DND-41 (cell line): ENCODE measurements at regions not wholly inside any gene's neighbourhood (a gene's known extent, or its start where the extent isn't known, plus 50 kb on each side); places are given as distances from the start of the nearest gene placed in this dataset.
A peak's percentile ranks its signal among the peaks of the same experiment; 100 is the strongest.

Experiments used
- ATAC-seq: fragments of 200-7000 bp; cut with Tn5 transposase; 3 replicates; pipeline ENCODE4 v1.9.1; 2021; ENCODE audit warnings: low read depth; ENCODE audit not compliant: insufficient read depth
- DNase-seq: peaks from one replicate; pipeline ENCODE4 v3.0.0-alpha.2; 2020
- H2AFZ ChIP-seq: 2 replicates; pipeline ENCODE4 v1.6.0; 2012; ENCODE audit warnings: low read depth, low read length
- H3K27ac ChIP-seq: 2 replicates; pipeline ENCODE4 v1.5.1; 2012; ENCODE audit warnings: low read length, inconsistent platforms
- H3K27me3 ChIP-seq: fragments of 200-600 bp; sonication (generic); 2 replicates; pipeline ENCODE4 v1.6.0; 2012; ENCODE audit warnings: low read length, mild to moderate bottlenecking, inconsistent platforms; ENCODE audit not compliant: insufficient read depth, poor library complexity
- H3K36me3 ChIP-seq: 2 replicates; pipeline ENCODE4 v1.5.1; 2012; ENCODE audit warnings: low read length, inconsistent platforms; ENCODE audit not compliant: insufficient read depth
- H3K4me1 ChIP-seq: 2 replicates; pipeline ENCODE4 v1.5.1; 2012; ENCODE audit warnings: mild to moderate bottlenecking, low read length; ENCODE audit not compliant: insufficient read depth
- H3K4me2 ChIP-seq: 2 replicates; pipeline ENCODE4 v1.6.0; 2012; ENCODE audit warnings: mild to moderate bottlenecking, moderate library complexity, low read length, inconsistent platforms; ENCODE audit not compliant: insufficient read depth
- H3K4me3 ChIP-seq, 2 experiments: fragments of 200-600 bp in 1 of 2; shearing (Covaris generic) in 1 of 2; 2 replicates each; pipeline ENCODE4 v1.5.1; 2012 to 2016; ENCODE audit warnings: inconsistent platforms in 2 of 2, low read length in 2 of 2, mild to moderate bottlenecking in 2 of 2, low read depth in 1 of 2, moderate library complexity in 1 of 2
- H3K79me2 ChIP-seq: 2 replicates; pipeline ENCODE4 v1.6.0; 2012; ENCODE audit warnings: low read length, inconsistent platforms; ENCODE audit not compliant: insufficient read depth
- H3K9ac ChIP-seq: 2 replicates; pipeline ENCODE4 v1.6.0; 2012; ENCODE audit warnings: low read depth, mild to moderate bottlenecking, inconsistent platforms, low read length, moderate library complexity
- H3K9me3 ChIP-seq: 2 replicates; pipeline ENCODE4 v1.5.1; 2012; ENCODE audit warnings: low read length, moderate library complexity, mild to moderate bottlenecking, inconsistent platforms; ENCODE audit not compliant: insufficient read depth, severe bottlenecking
- H4K20me1 ChIP-seq: 2 replicates; pipeline ENCODE4 v1.6.0; 2012; ENCODE audit warnings: low read length; ENCODE audit not compliant: insufficient read depth
- EZH2 ChIP-seq: IDR thresholded peaks from 3 replicates; pipeline ENCODE4 v1.6.1; 2012; ENCODE audit warnings: borderline replicate concordance, low read depth, mild to moderate bottlenecking, moderate library complexity, low read length, inconsistent platforms; ENCODE audit not compliant: severe bottlenecking
- TF ChIP-seq, protein P1 (sequence below): IDR thresholded peaks from 2 replicates; pipeline ENCODE4 v1.5.1; 2012; ENCODE audit warnings: borderline replicate concordance, low read length, moderate library complexity, mild to moderate bottlenecking; ENCODE audit not compliant: poor library complexity, severe bottlenecking; ENCODE audit errors: extremely low read depth

DNA sequence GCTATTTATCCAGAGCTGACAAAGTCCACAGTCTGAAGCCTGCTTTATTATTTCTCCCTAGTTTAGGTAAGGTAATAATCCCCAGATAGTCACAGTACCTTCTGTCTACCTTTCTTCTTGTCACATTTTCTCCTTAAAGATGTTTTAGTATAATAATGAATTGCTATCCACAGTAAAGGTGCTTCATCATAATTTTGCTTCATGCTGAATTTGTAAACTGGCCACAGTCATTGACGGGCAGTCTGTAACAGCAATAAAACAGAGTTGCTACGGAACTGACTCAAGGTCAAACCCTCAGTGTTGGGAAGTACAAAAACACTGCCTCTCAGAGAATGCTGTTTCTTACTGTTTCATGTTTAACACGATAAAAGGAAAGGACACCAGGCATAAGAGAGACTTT, 195.7 kb downstream of the ZNF608 start:
- TF ChIP-seq EZH2, result no peak
- TF ChIP-seq, protein P1, sequence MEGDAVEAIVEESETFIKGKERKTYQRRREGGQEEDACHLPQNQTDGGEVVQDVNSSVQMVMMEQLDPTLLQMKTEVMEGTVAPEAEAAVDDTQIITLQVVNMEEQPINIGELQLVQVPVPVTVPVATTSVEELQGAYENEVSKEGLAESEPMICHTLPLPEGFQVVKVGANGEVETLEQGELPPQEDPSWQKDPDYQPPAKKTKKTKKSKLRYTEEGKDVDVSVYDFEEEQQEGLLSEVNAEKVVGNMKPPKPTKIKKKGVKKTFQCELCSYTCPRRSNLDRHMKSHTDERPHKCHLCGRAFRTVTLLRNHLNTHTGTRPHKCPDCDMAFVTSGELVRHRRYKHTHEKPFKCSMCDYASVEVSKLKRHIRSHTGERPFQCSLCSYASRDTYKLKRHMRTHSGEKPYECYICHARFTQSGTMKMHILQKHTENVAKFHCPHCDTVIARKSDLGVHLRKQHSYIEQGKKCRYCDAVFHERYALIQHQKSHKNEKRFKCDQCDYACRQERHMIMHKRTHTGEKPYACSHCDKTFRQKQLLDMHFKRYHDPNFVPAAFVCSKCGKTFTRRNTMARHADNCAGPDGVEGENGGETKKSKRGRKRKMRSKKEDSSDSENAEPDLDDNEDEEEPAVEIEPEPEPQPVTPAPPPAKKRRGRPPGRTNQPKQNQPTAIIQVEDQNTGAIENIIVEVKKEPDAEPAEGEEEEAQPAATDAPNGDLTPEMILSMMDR, result no peak
- DNase-seq, result no peak

DNA sequence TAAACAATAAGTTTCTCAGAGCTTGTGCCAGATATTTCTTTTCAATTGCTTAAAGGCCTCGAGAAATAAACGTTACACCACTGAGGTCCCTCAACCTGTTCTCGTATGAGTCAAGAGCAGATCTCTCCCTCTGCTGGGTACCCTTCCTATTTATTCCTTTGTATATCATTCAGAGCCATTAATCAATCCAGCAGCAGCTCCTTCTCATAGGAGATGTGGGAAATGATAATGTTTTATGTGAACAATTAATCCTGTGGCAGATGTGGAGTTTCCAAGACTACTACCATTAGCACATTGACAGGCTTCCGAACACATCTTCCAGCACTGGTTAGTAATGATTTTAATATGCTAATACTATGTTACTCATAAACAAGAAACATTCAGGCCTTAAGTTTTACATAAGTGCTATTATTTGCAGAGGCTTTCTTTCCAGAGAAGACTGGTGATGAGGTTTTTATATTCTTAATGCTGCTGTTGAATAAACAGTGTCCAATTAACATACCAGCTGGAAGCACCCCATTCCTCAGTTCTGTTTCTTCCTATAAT, 196.5 kb downstream of the ZNF608 start:
- TF ChIP-seq EZH2, result no peak
- TF ChIP-seq, protein P1, result no peak
- no peaks in the 10 kb centered on the region for H3K9me3 ChIP-seq
- no peaks in the 10 kb centered on the region for H3K79me2 ChIP-seq
- H3K9ac ChIP-seq, result no peak overlapping the region
- H3K4me2 ChIP-seq, result no peak overlapping the region
- no peaks in the 10 kb centered on the region for H3K27me3 ChIP-seq
- no peaks in the 10 kb centered on the region for H4K20me1 ChIP-seq
- no peak overlapping the region for H3K4me3 ChIP-seq
- H2AFZ ChIP-seq, result no peak overlapping the region
- no peak for ATAC-seq
- H3K36me3 ChIP-seq, result no peaks in the 10 kb centered on the region
- H3K27ac ChIP-seq, result no peak overlapping the region
- peaks cover 1% of the 10 kb centered on the region for H3K4me1 ChIP-seq
- no peak for DNase-seq

More for the DNA sequence above, 195.7 kb downstream of the ZNF608 start:
- no peaks in the 10 kb centered on the region for H3K9me3 ChIP-seq
- no peak overlapping the region for H3K27ac ChIP-seq
- H3K9ac ChIP-seq, result no peak overlapping the region
- H3K36me3 ChIP-seq, result no peaks in the 10 kb centered on the region
- H2AFZ ChIP-seq, result no peak overlapping the region
- H3K4me2 ChIP-seq, result no peak overlapping the region
- no peaks in the 10 kb centered on the region for H3K79me2 ChIP-seq
- no peak overlapping the region for H3K4me3 ChIP-seq
- no peaks in the 10 kb centered on the region for H4K20me1 ChIP-seq
- H3K27me3 ChIP-seq, result no peaks in the 10 kb centered on the region
- H3K4me1 ChIP-seq, result no peaks in the 10 kb centered on the region
- ATAC-seq, result no peak

DNA sequence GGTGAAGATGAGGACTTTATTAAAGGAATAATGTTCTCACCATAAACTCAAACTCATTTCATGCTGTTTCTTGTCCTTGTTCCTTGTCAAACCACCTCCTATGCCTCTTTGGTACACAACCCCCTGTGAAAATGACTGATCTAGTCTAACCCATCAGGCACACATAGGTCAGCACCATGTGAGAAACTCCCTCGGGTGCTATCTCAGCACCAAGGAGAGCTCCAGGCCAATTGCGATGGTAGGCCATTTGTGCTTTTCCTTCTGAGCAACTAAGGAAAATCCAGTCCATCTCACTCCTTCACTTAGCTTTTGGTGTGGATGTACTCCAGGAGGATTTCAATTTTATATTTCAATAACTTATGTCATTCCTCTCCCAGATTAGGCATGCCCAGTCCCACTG, 199.8 kb downstream of the ZNF608 start:
- no peaks in the 10 kb centered on the region for H3K9me3 ChIP-seq
- H3K36me3 ChIP-seq, result no peaks in the 10 kb centered on the region
- H3K79me2 ChIP-seq, result no peaks in the 10 kb centered on the region
- no peak overlapping the region for H3K27ac ChIP-seq
- H4K20me1 ChIP-seq, result no peaks in the 10 kb centered on the region
- 0 out of 3 replicates have a peak, but pooled peaks have one; percentile 50 for ATAC-seq
- H3K9ac ChIP-seq, result no peak overlapping the region
- no peaks in the 10 kb centered on the region for H3K27me3 ChIP-seq
- no peak overlapping the region for H2AFZ ChIP-seq
- H3K4me3 ChIP-seq, result no peak overlapping the region
- H3K4me1 ChIP-seq, result peaks cover 13% of the 10 kb centered on the region
- DNase-seq, result peak; percentile 48
- H3K4me2 ChIP-seq, result no peak overlapping the region
- TF ChIP-seq, protein P1, result no peak
- TF ChIP-seq EZH2, result no peak
